SU-DHL-6 (cell line): ENCODE measurements at regions not wholly inside any gene's neighbourhood (a gene's known extent, or its start where the extent isn't known, plus 50 kb on each side); places are given as distances from the start of the nearest gene placed in this dataset.

Experiments
- H2AFZ ChIP-seq: fragments of 200-600 bp; sonication (generic); 2 replicates; pipeline ENCODE4 v1.6.1; 2014; ENCODE audit warnings: low read depth, mild to moderate bottlenecking, moderate library complexity, mixed read lengths, antibody characterized with exemption, low read length; ENCODE audit not compliant: severe bottlenecking
- H3F3A ChIP-seq: fragments of 200-600 bp; shearing (Covaris generic); 2 replicates; pipeline ENCODE4 v1.6.0; 2016; ENCODE audit warnings: antibody characterized with exemption, mild to moderate bottlenecking; ENCODE audit not compliant: insufficient read depth
- H3K27ac ChIP-seq: fragments of 200-600 bp; sonication (generic); 2 replicates; pipeline ENCODE4 v1.5.1; 2016; ENCODE audit warnings: low read depth, mild to moderate bottlenecking, low read length, moderate library complexity, mixed read lengths
- H3K27me3 ChIP-seq: fragments of 200-600 bp; sonication (generic), shearing (Covaris generic); 2 replicates; pipeline ENCODE4 v1.6.0; 2014; ENCODE audit warnings: mild to moderate bottlenecking, low read length
- H3K36me3 ChIP-seq: fragments of 200-600 bp; sonication (generic); 2 replicates; pipeline ENCODE4 v1.6.1; 2014; ENCODE audit warnings: mild to moderate bottlenecking, low read length, mixed read lengths
- H3K4me2 ChIP-seq: fragments of 300-600, 200-600 bp; shearing (Covaris generic), sonication (generic); 2 replicates; pipeline ENCODE4 v1.6.0; 2014; ENCODE audit warnings: low read length, low read depth, mild to moderate bottlenecking; ENCODE audit not compliant: poor library complexity, severe bottlenecking
- H3K4me3 ChIP-seq: fragments of 200-600 bp; sonication (generic); 2 replicates; pipeline ENCODE4 v1.5.1; 2014; ENCODE audit warnings: antibody characterized with exemption, low read length, mild to moderate bottlenecking, mixed read lengths; ENCODE audit not compliant: insufficient read depth, poor library complexity, severe bottlenecking
- H3K79me2 ChIP-seq: fragments of 200-600 bp; sonication (generic); 2 replicates; pipeline ENCODE4 v1.6.1; 2014; ENCODE audit warnings: mild to moderate bottlenecking, low read length, moderate library complexity; ENCODE audit not compliant: insufficient read depth
- H3K9ac ChIP-seq: fragments of 200-600 bp; sonication (generic); 2 replicates; pipeline ENCODE4 v1.7.0; 2014; ENCODE audit warnings: mild to moderate bottlenecking, low read length
- H3K9me2 ChIP-seq: fragments of 200-600 bp; sonication (generic); replicated peaks from 2 replicates; pipeline ENCODE4 v1.6.1; 2014; ENCODE audit warnings: low read length; ENCODE audit not compliant: insufficient read depth
- H3K9me3 ChIP-seq: fragments of 200-600 bp; sonication (generic); 2 replicates; pipeline ENCODE4 v1.6.1; 2014; ENCODE audit warnings: low read length, mixed read lengths; ENCODE audit not compliant: insufficient read depth
- H4K20me1 ChIP-seq: fragments of 200-600 bp; sonication (generic); 2 replicates; pipeline ENCODE4 v1.6.1; 2014; ENCODE audit warnings: low read depth, mild to moderate bottlenecking, antibody characterized with exemption, low read length, moderate library complexity, mixed read lengths
- EZH2phosphoT487 ChIP-seq: fragments of 200-600 bp; sonication (generic), shearing (Covaris generic); conservative IDR thresholded peaks from 2 replicates; pipeline ENCODE4 v1.6.1; 2018; ENCODE audit warnings: mild to moderate bottlenecking, antibody characterized with exemption, low read length, moderate library complexity, mixed read lengths
- TF ChIP-seq, protein P1 (sequence below): fragments of 200-600 bp; sonication (generic); IDR thresholded peaks from one replicate; pipeline ENCODE4 v1.5.1; 2017; ENCODE audit warnings: antibody characterized with exemption, mild to moderate bottlenecking, low read length, moderate library complexity; ENCODE audit not compliant: insufficient read depth, poor library complexity, severe bottlenecking

DNA sequence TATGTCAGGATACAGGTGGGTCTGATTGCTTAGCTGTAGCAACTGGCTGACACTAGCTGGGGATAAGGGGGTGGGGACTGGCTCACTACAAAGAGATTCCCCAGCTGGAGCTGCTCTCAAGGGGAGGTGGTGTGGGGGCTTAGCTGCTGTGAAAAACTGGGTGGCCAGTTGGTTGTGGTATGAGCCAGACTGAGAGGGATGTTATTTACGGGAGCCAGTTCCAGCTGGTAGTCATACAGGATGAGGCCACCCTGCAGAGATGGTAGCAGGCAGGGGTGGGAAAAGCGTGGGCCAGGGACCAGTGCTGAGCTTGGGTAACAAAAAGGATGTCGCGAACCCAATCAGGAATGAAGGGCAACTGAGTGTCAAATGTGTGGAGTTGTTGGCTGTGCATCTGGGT lies 204.0 kb upstream of the C21orf91 start:
- H4K20me1 ChIP-seq: no peaks in the 10 kb centered on the region
- H3K36me3 ChIP-seq: no peaks in the 10 kb centered on the region
- TF ChIP-seq, protein P1, sequence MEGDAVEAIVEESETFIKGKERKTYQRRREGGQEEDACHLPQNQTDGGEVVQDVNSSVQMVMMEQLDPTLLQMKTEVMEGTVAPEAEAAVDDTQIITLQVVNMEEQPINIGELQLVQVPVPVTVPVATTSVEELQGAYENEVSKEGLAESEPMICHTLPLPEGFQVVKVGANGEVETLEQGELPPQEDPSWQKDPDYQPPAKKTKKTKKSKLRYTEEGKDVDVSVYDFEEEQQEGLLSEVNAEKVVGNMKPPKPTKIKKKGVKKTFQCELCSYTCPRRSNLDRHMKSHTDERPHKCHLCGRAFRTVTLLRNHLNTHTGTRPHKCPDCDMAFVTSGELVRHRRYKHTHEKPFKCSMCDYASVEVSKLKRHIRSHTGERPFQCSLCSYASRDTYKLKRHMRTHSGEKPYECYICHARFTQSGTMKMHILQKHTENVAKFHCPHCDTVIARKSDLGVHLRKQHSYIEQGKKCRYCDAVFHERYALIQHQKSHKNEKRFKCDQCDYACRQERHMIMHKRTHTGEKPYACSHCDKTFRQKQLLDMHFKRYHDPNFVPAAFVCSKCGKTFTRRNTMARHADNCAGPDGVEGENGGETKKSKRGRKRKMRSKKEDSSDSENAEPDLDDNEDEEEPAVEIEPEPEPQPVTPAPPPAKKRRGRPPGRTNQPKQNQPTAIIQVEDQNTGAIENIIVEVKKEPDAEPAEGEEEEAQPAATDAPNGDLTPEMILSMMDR: no peak
- no peaks in the 10 kb centered on the region for H3F3A ChIP-seq
- H3K79me2 ChIP-seq: no peaks in the 10 kb centered on the region
- H3K27ac ChIP-seq: no peak overlapping the region
- no peak overlapping the region for H3K4me2 ChIP-seq
- no peak overlapping the region for H2AFZ ChIP-seq
- H3K9ac ChIP-seq: no peak overlapping the region
- H3K9me2 ChIP-seq: no peaks in the 10 kb centered on the region
- H3K9me3 ChIP-seq: no peaks in the 10 kb centered on the region
- no peaks in the 10 kb centered on the region for H3K27me3 ChIP-seq
- no peak overlapping the region for H3K4me3 ChIP-seq

DNA sequence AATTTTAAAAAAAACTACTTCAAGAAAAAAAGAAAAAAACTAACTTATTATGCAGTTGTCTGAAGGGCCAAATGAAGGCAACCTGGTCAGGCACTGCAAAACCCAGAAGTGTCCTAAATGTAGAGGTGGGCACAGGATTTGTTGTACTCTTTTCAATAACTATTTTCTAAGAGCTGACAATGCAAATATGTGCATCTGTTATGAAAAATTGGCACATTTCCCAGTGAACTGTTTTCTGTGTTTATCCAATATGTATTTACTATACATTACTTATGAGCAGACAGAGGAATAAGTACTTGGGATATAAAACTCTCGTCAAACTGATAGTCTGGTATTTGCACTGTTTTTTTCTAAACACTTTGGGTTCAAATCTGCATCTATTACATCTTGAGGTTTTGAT lies 188.0 kb upstream of the C21orf91 start:
- Histone ChIP-seq H3K27me3 (no peaks in the 10 kb centered on the region), H3K9ac (no peak overlapping the region), H3K4me2 (no peak overlapping the region), H3K79me2 (no peaks in the 10 kb centered on the region), H3F3A (no peaks in the 10 kb centered on the region), H3K9me3 (no peaks in the 10 kb centered on the region), H3K27ac (no peak overlapping the region), H4K20me1 (no peaks in the 10 kb centered on the region), H3K4me3 (no peak overlapping the region), H3K36me3 (no peaks in the 10 kb centered on the region), H3K9me2 (no peaks in the 10 kb centered on the region), H2AFZ (no peak overlapping the region)
- no peak for TF ChIP-seq EZH2phosphoT487
- TF ChIP-seq, protein P1: no peak

DNA sequence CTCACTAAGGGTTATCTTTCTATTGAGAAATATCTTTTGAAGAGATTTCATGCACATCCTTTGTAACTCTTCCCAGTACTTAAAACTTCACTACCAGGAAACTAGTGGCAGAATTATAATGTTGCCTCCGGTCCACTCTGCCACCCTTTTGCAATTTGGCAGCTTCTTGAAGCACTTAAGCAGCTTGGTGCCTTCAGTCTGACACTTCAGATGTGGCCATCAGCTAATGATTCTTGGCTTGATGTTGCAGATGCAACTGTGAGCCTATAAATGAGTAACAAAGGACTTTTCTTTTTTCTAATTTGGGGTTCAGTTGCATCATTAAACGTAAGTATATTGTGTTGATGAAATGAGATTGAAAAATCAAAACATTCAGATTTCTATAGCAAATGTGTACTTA lies 187.5 kb upstream of the C21orf91 start:
- Histone ChIP-seq H4K20me1 (no peaks in the 10 kb centered on the region), H3K36me3 (no peaks in the 10 kb centered on the region), H3K27ac (no peak overlapping the region), H3K27me3 (no peaks in the 10 kb centered on the region), H3K9me3 (no peaks in the 10 kb centered on the region), H3K4me3 (no peak overlapping the region), H3K4me2 (no peak overlapping the region), H3K79me2 (no peaks in the 10 kb centered on the region), H3K9me2 (no peaks in the 10 kb centered on the region), H3K9ac (no peak overlapping the region), H2AFZ (no peak overlapping the region), H3F3A (no peaks in the 10 kb centered on the region)
- no peak for TF ChIP-seq EZH2phosphoT487
- TF ChIP-seq, protein P1: no peak

DNA sequence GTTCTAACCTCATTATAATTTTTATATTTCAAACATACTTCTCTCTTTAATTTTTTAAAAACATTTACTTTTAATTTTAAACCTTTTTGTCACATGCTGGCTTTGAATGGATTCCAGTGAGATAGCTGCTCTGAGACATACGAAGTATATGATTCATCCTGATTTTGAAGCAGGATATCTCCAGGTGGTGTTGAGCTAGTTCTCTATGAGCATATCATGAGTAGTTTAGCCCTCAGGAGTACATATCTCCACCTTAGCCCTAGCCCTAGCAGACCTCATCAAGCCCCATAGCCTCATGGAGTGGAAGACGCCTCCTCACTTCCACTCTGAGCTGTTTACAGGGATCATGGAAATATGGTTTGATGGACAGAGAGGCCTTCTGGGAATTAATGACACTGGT lies 183.2 kb upstream of the C21orf91 start:
- Histone ChIP-seq H3K36me3 (no peaks in the 10 kb centered on the region), H3K9ac (no peak overlapping the region), H3K27ac (no peak overlapping the region), H3K9me2 (no peaks in the 10 kb centered on the region), H2AFZ (no peak overlapping the region), H3K9me3 (no peaks in the 10 kb centered on the region; the same call in 1 of the 2 replicates), H4K20me1 (no peaks in the 10 kb centered on the region), H3K27me3 (no peaks in the 10 kb centered on the region), H3K79me2 (no peaks in the 10 kb centered on the region), H3K4me2 (no peak overlapping the region), H3F3A (no peaks in the 10 kb centered on the region), H3K4me3 (no peak overlapping the region)
- no peak for TF ChIP-seq EZH2phosphoT487
- TF ChIP-seq, protein P1: no peak
